Hippocampal formation (tissue), 2 donors: ENCODE measurements at regions not wholly inside any gene's neighbourhood (a gene's known extent, or its start where the extent isn't known, plus 50 kb on each side); places are given as distances from the start of the nearest gene placed in this dataset.

Source experiments
- DNase-seq, 2 donors: peaks; one replicate each; lab custom pipeline; 2025; lab: John Stamatoyannopoulos, UW

DNA sequence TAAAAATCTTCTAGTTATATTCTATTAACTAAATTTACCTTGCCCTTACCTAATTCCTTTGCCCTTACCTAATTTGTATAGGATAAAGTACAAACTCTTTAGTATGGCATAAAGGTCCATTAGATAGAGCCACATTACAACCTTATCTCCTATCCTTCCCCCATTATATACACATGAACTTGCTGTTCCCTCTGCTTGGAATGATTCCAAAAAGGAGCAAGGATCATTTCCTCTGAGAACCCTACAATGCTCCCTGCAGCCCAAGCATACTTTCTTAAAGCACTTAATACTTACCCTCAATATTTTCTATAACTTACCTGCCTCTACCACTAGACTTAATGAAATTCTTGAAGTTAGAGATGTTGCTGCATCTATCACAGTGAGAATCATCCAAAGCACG lies 118.9 kb upstream of the CCDC54 start:
- DNase-seq: no peak

DNA sequence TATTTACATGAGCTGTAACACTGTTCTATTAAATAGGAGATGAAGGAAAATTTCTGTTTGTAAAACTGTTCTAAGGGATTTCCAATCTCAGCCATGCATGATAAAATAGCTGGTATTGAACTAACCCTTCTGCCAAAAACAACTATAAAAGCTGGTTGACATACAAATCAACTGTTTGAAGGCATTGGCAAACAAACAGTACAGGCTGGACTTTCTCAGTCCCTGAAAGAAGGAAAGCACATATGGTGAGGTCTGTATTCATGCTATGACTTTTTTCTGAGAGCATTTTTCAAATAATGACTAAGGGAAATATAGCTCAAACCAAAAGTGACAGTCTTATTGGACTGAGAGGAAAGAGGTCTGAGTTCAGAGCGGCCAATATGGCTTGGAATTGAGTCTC lies 117.0 kb upstream of the CCDC54 start:
- DNase-seq: no peak

DNA sequence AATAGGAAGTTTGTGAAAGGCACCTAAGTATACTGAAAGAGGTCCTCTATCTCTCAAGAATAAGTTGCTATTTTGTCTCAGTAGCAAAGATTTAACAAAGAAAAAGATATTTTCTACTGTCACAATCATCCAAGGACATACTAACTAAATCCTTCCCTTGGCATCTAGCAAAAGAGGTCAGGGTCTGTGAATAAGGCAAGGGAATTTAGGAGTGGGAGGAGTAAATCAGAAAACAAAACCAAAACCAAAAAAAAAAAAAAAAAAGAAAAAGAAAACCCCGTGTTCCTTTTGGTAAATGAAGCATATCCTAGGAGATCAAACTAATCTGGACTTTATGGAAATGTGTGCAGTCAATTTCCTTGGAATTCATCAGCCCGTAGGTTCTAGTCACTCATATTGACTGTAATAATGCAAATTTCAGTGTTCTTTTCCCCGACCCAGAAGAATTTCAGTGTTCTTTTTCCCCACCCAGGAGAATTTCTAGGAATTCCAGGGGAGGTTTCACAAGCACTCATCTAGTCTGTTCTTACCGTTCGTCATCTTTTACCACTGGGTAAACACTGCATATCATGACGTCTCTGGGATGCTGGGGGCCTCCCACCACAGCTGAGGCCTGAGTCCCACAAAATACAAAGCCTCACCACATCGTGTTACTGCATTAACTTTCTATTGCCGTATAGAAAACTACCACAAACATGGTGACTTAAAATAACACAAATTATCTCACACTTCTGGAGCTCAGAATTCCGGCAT lies 113.8 kb upstream of the CCDC54 start:
- DNase-seq: no peak

DNA sequence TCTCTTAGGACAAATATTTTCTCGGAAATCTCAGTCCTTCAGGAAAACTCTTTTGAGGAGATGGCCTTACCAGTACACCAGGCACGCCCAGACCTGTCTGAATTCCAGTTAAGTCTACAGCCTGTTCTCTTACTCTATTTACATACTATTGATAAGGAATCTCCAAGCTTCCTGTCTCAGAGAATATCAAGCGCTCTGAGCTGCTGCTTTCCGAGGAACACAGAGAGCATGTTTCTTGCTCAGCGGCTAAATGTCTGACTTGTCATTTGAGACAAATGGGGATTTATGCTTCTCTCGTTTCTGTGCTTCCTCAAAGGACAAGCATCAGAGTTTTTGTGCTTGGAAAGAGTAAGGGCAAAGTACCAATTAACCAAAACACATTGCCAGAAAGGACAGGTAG lies 112.4 kb upstream of the CCDC54 start:
- peak in 1 of 2 donors; percentile 30 for DNase-seq

DNA sequence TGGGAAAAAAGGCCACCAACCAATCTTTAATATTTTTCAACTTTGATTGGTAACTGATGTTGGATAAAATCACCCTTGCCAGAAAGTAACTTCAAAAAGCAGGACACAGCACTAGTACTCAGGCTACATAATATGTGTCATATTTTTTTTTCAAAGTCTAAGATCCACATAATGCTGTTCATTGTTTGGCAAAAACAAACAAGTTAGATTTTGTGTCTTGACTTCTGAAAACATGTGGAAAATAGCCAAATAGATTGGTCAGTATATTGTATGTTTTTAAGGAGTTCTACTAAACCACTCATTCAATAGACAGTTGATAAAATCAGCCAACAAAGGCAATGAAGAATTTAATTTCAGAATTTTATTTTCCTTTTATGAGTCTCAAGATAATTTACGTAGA lies 111.7 kb upstream of the CCDC54 start:
- peak in 1 of 2 donors; percentile 5 for DNase-seq

DNA sequence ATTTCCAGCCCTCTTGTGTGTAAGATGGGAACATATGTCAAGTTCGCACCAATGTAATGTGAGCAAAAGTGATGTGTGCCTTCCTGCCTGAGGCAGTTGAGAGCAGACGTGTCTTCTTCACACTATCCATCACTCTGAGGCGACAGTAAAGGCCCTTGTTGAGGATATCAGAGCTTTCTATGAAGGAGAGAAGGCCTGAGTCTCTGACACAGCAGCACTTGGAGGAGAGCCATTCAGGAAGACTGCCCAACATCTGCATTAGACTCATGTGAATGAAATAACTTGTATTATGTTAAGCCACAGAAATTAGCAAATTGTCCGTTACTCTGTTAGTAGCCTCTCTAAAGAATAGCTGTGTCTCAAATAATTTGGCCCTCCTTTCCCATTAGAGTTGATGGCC lies 108.8 kb upstream of the CCDC54 start:
- peak in 1 of 2 donors; percentile 58 for DNase-seq

DNA sequence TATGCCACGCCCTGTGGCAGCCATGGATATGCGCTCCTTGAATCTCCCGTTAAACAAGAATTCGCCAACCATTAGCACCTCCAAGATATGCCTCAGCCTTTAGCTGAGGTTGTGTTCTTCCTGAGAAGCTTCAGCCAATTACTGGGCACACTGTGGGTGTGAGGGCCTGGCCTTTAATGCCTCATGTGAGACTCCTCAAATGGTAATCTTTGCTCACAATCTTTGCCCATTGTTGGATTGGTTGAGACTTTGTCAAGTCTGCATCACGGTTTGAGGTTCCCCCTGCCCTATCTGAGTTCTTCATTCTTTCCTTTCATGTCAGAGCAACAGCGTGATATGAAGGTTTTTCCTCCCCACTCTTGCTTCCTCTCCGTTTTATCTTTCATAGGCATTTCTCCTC lies 108.1 kb upstream of the CCDC54 start:
- DNase-seq: no peak

DNA sequence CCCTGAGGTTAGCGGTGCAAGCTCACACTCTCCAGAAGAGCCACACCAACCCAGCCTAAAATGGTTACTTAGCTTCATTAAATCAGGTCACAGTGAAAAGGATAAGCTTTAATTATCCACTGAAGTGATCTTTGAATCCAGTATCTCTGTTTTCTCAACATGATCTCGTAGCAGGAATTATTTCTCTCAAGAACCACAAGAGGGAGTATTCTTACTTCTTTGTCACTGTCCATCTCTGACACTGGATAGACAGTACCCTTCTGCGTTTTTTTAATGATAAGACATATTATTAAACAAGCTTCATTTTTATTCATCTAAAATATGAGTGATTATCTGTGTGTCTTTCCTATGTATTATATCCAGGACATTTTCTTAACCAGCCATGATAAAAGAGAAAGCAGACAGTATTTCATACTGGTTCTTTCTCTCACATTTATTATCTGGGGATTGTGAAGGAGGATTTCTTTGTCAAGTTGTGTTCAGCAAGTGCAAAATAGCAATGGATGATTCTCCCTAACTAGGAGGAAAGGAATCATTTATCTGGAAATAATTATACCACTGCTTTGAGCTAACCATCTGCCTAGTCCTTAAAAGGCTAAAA lies 105.4 kb upstream of the CCDC54 start:
- DNase-seq: peak in 1 of 2 donors; percentile 93

DNA sequence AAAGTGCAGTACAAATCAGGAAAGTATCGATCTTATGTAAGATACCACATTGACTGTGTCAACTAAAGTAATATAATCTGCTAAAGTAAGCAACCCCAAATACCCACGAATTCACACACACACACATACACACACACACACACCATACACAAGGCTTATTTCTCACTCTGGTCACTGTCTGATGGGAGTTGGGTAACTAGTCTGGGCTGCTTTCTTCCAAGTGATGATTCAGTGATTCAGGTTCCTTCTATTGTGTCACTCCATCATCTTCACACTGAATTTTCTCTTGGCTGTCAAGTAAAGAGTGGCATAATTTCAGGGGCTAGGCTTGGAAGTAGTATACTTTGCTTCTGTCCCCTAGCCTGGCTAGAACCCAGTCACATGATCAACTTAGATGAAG lies 104.8 kb upstream of the CCDC54 start:
- no peak for DNase-seq

DNA sequence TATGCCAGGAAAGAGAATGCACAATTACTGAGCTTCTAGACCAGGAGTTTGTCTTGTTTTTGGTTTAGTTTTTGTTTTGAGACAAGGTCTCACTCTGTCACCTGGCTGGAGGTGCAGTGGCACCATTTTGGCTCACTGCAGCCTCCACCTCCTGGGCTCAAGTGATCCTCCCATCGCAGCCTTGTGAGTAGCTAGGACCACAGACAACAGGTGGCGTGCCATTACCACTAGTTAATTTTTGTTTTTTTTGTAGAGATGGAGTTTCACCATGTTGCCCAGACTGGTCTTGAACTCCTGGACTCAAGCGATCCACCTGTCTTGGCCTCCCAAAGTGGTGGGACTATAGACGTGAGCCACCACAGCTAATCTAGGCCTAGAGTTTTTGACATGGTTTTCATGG lies 104.4 kb upstream of the CCDC54 start:
- no peak for DNase-seq

DNA sequence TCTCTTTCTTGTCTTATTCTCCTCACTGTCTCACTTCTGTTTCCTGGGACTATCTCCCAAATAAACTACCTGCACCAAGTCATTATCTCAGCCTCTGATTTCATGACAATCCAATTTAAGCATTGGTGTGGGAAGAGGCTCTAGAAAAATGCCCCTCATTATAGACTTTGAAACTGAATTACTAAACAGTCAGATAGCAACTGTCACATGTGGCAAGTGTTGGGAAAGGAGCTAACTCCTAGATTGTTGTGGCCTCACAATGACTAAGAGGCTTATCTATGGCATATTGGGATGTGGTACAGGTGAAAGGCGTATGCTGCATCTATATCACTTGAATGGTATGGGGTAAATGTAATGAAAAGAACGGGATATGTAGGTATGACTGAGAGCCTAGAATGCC lies 103.5 kb upstream of the CCDC54 start:
- DNase-seq: no peak

DNA sequence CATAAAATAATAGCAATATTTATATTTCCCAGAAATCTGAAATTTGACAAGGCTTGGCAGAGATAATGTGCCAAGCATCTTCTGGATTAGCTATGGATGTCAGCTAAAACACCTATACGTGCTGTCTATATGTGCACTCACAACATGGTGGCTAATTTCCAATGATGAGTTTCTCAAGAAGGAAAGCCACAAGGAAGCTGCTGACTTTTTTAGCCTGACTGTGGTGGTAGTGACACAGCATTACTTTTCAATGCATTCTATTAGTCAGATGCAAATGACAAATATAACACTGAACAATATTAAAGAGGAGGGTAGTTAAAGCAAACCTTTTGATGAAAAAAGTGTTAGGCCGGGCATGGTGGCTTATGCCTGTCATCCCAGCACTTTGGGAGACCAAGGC lies 101.7 kb upstream of the CCDC54 start:
- DNase-seq: no peak

DNA sequence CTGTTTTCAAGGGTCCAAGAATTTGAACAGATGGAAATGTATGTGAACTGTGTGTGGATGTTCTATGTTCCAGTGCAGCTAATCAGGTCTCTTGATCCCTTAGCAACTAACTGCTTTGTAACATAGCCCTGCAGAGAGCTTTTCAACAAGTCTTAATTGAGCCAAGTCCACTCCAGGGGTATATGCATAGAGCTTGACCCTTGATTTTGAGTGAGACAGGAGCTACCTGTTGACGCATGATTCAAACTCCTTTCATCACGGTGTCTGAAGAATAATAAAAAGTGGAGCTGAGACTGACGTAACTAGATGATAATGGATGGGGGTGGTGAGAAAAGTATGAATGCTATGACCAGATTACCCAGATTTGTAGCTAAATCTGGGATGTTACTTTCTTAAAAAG lies 93.3 kb upstream of the CCDC54 start:
- DNase-seq: no peak

DNA sequence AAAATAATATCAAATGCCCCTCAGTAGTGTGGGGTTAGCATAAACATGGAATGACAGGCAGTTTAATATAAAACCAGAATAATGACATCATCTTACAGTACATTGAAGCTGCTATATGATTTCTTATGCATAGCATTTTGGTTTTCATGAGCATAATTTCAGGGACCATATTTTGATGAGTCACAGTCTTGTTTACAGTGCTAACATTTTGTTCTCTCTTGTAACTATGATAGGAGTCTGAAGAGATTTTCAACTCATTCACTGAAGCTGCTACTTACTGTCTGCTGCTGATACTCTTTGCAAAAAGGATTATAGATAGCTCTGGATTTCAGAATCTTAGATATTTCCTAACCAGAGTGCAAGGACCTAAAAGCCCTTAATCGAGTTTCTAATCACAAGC lies 92.6 kb upstream of the CCDC54 start:
- DNase-seq: no peak

DNA sequence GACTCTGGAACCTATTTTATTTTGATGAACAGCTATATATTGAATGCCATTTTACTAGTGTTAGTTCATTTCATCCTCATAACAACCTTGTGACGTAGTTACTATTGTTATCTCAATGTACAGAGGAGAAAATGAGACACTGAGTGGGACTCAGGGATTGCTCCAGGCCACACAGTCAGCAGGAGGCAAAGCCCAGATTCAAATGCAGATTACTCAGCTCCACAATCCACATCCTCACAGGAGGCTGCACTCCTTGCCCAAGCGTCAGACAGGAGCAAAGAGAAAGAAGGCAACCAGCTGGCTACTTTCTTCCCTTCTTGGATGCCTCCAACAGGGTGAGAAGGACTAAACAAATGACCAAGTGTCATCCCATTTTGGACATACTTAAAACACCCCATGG lies 92.0 kb upstream of the CCDC54 start:
- no peak for DNase-seq

DNA sequence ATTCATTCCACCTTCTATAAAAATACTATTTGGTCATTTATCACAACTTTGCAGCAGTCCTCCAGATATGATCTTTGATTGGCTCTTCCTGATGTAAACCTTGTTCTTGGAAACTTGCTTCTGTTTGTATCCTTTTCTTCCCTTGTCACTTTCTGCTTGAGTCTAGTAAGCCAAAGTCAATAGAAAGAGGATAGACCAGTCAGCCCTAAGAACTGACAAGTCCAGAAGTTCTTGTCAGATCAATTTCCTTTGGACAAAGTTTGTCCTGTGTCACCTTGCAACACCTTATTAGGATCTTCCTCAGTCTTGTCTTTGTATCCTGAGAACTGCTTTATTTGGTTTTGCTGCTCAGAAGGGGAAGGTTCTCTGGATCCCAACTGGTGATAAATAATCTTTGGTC lies 87.9 kb upstream of the CCDC54 start:
- no peak for DNase-seq

DNA sequence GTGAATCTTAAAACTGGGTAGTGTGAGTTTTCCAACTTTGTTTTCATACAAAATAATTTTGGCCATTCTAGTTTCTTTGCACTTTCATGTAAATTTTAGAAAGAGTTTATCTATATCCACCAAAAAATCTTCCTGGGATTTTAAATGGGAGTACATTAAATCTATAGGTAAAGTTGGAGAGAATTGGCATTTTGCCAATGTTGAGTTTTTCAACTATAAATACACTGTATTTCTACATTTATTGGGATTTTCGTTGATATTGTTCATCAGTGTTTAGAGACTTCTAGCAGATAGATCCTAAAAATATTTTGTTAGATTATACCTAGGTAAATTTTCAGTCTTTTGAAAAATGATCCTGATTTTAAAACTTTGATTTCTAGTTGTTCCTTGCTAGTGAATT lies 83.1 kb upstream of the CCDC54 start:
- no peak for DNase-seq

DNA sequence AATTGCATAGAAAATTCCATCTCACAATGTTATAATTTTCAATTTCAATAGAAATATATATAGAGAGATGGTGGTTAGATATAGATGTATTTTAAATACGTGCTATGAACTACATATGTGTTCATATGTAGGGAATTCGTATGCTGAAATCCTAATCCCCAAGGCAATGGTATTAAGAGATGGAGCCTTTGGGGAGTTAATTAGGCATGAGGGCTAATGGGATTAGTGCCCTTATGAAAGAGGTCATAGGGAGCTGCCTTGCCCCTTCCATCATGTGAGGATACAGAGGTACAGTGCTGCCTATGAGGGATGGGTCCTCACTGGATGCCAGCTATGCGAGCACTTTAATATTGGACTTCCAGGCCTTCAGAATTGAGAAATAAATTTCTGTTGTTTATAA lies 79.6 kb upstream of the CCDC54 start:
- DNase-seq: no peak

DNA sequence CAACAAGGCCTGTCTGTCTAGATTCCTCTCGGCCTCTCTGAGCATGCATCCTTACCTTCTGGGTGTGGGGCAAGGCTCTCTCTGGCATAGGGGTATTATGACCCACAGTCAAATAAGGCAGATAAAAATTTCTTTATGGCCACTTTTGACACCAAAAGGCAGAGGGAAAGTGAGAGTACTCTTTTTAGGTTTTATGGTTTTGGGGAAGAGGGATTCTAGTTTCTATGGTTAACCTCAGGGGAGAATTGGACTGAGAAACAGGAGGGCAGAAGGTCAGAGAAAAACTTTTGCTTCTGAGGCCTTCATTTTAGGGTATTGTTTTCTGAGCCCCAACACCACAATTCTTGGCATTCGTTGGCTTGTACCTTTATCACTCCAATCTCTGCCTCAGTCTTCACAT lies 70.0 kb upstream of the CCDC54 start:
- DNase-seq: no peak

DNA sequence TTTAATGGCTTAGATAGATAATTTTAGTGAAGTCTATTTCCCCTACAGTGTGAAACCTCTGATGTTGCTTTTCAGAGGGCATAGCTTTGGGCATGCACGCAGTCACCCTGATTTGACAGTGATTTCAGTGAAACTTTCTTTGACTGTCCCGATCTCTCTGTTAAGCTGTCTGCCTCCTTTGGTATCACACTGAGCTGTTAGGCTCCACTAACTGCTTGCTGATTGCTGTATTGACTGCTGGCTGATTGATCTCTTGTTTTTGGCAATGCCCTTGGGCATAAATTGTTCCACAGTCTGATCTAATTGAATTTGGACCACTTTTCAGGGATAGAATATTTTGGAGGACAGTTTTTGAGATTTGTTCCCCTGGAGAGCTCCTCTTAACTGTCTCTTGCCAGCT lies 68.5 kb upstream of the CCDC54 start:
- no peak for DNase-seq

DNA sequence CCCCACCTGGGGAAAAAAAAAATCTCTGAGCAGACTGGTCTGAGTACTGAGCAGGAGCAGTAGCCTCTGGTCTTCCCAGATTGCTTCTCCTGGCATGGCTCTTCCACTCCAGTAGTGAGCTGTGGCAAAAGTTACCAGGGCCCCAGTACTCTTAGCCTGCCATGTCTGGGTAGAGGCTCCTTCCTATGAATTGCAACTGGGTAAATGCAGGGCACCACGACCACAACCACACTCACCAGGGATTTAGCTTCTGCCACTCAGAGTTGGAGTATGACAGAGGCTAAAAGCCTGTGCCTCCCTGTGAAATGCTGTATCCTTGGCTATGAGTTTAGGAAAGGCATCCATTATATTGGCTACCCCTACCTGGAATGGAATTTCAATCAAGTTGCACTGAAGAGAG lies 67.9 kb upstream of the CCDC54 start:
- DNase-seq: no peak

DNA sequence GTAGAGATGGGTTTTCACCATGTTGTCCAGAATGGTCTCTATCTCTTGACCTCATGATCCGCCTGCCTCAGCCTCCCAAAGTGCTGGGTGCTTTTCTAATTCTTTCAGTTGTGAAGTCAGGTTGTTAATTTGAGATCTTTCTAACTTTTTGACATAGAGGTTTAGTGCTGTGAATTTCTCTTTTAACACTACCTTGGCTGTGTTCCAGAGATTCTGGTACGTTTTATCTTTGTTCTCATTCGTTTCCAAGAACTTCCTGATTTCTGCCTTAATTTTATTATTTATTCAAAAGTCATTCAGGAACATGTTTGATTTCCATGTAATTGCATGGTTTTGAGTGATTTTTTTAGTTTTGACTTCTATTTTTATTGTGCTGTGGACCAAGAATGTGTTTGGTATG lies 63.5 kb upstream of the CCDC54 start:
- no peak for DNase-seq

DNA sequence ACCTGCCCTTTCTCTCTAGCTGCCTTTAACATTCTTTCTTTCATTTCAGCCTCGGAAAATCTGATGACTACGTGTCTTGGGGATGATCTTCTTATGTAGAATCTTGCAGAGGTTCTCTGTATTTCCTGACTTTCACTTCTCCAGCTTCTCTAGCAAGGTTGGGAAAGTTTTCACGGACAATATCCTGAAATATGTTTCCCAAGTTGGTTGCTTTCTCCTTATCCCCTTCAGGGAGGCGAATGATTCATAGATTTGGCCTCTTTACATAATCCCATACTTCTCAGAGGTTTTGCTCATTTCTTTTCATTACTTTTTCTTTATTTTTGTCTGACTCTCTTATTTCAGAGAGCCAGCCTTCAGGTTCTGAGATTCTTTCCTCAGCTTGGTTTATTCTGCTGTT lies 62.1 kb upstream of the CCDC54 start:
- no peak for DNase-seq

DNA sequence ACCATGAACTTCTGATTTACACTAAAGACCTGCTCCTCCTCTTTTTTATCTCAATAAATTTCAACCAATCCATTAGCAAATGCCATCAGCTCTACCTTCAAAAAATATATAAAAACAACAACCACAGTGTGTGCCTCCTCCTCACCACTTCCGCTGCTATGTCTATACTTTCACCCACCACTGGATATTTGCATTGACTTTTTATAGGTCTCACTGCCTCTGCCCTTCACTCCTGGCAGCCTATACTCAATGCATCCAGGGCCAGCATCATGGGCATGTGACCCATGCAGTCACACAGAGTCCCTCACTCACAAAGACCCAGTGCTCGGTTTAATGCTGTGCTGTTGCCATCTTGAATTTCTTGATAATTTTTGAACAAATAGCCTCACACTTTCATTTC lies 53.5 kb upstream of the CCDC54 start:
- no peak for DNase-seq
